ENCODE measurements at regions not wholly inside any gene's neighbourhood (a gene's known extent, or its start where the extent isn't known, plus 50 kb on each side); places are given as distances from the start of the nearest gene placed in this dataset.

- ATAC-seq (no peak), FAIRE-seq (no peak)
- 3% methylated on average over 6 of the region's 6 CpGs for WGBS (ENCODE audit: insufficient coverage, low coverage, missing lambda C conversion rate)
These were observed 280.6 kb downstream of the TFEC start for GRCh38 chr7:115749924-115750323.

GRCh38 chr7:115748123-115748738 is 282.3 kb downstream of the TFEC start:
- no peak for FAIRE-seq
- Histone ChIP-seq H3K36me3 (ENCODE audit: control insufficient read depth, insufficient read depth, low read length) (no peaks in the 10 kb centered on the region), H3K4me3 (no peak overlapping the region), H2AFZ (ENCODE audit: low read depth, low read length) (no peak overlapping the region), H3K4me1 (replicated peaks in 1 of 2; ENCODE audit: control insufficient read depth in 2 of 2, insufficient read depth in 2 of 2, low read length in 2 of 2) (no peaks in the 10 kb centered on the region), H4K20me1 (replicated peaks; ENCODE audit: control insufficient read depth, insufficient read depth, low read length) (no peaks in the 10 kb centered on the region), H3K9me3 (replicated peaks; ENCODE audit: control insufficient read depth, insufficient read depth, low read depth, low read length) (no peaks in the 10 kb centered on the region; the same call in none of the 2 replicates), H3K9me1 (ENCODE audit: control insufficient read depth, insufficient read depth, low read length) (no peaks in the 10 kb centered on the region), H3K79me2 (ENCODE audit: control insufficient read depth, insufficient read depth, low read length) (no peaks in the 10 kb centered on the region), H3K27ac (ENCODE audit: extremely low read depth, low read depth, low read length) (no peak overlapping the region), H3K27me3 (ENCODE audit: control insufficient read depth in 2 of 2, insufficient read depth in 2 of 2, low read length in 2 of 2) (no peaks in the 10 kb centered on the region), H3K4me2 (ENCODE audit: insufficient read depth, low read length) (no peak overlapping the region), H3K9ac (ENCODE audit: insufficient read depth in 1 of 2, low read depth in 2 of 2, low read length in 2 of 2) (no peak overlapping the region)
- intact Hi-C loops (cut with micrococcal nuclease) (no loop called here), in situ Hi-C loops (cut with MboI) (no loop called here)
- ChIA-PET POLR2A (no interaction called here), CTCF (ENCODE audit: low intra/inter-chr PET ratio) (no interaction called here)
- ATAC-seq, result no peak
- BruUV-seq (replicated peaks), result no TSS peak
- no peak for DNase-seq (ENCODE audit: extremely low read depth in 1 of 4, low spot score in 3 of 4)
- WGBS (ENCODE audit: insufficient coverage, low coverage, missing lambda C conversion rate), result 0% methylated on average over 5 of the region's 5 CpGs
- TF ChIP-seq HNRNPUL1 (IDR thresholded peaks at IDR 0.05; ENCODE audit: low read length), result no peak
- no peak for TF ChIP-seq MAZ (CRISPR knock-in tag; conservative IDR thresholded peaks at IDR 0.05 in 1 of 2, IDR thresholded peaks at IDR 0.05 in 1 of 2)
- no peak for TF ChIP-seq U2AF2 (optimal IDR thresholded peaks at IDR 0.05; ENCODE audit: low read depth, low read length)
- no peak for TF ChIP-seq ZNF740 (CRISPR knock-in tag; IDR thresholded peaks at IDR 0.05)
- no peak for TF ChIP-seq ZNF740 (tag; IDR thresholded peaks at IDR 0.05)
- no peak for TF ChIP-seq ZFP36 (IDR thresholded peaks at IDR 0.05; ENCODE audit: low read depth, low read length, partially characterized antibody)
- no peak for TF ChIP-seq HMGXB4 (CRISPR knock-in tag; IDR thresholded peaks at IDR 0.05)
- no peak for TF ChIP-seq MCM7 (IDR thresholded peaks at IDR 0.05)
- TF ChIP-seq ELK1 (CRISPR knock-in tag; IDR thresholded peaks at IDR 0.05), result no peak
- no peak for TF ChIP-seq POLR2AphosphoS2 (IDR thresholded peaks at IDR 0.05; ENCODE audit: low read length)

More at GRCh38 chr7:115749924-115750323, 280.6 kb downstream of the TFEC start:
- Histone ChIP-seq H4K20me1 (replicated peaks; ENCODE audit: control insufficient read depth, insufficient read depth, low read length) (no peaks in the 10 kb centered on the region), H3K27ac (ENCODE audit: extremely low read depth, low read depth, low read length) (no peak overlapping the region), H3K79me2 (ENCODE audit: control insufficient read depth, insufficient read depth, low read length) (no peaks in the 10 kb centered on the region), H3K9me3 (replicated peaks; ENCODE audit: control insufficient read depth, insufficient read depth, low read depth, low read length) (no peaks in the 10 kb centered on the region; the same call in none of the 2 replicates), H3K9me1 (ENCODE audit: control insufficient read depth, insufficient read depth, low read length) (no peaks in the 10 kb centered on the region), H3K27me3 (ENCODE audit: control insufficient read depth in 2 of 2, insufficient read depth in 2 of 2, low read length in 2 of 2) (no peaks in the 10 kb centered on the region), H3K36me3 (ENCODE audit: control insufficient read depth, insufficient read depth, low read length) (no peaks in the 10 kb centered on the region), H3K4me1 (replicated peaks in 1 of 2; ENCODE audit: control insufficient read depth in 2 of 2, insufficient read depth in 2 of 2, low read length in 2 of 2) (no peaks in the 10 kb centered on the region), H3K4me2 (ENCODE audit: insufficient read depth, low read length) (no peak overlapping the region), H2AFZ (ENCODE audit: low read depth, low read length) (no peak overlapping the region), H3K9ac (ENCODE audit: insufficient read depth in 1 of 2, low read depth in 2 of 2, low read length in 2 of 2) (no peak overlapping the region), H3K4me3 (no peak overlapping the region)
- DNase-seq (ENCODE audit: extremely low read depth in 1 of 4, low spot score in 3 of 4), result no peak
- intact Hi-C loops (cut with micrococcal nuclease) (no loop called here), in situ Hi-C loops (cut with MboI) (no loop called here)
- POLR2A ChIA-PET, result no interaction called here
- TF ChIP-seq RAD21 (CRISPR knock-in tag; conservative IDR thresholded peaks at IDR 0.05 in 1 of 2, IDR thresholded peaks at IDR 0.05 in 1 of 2) (no peak), NCOA6 (IDR thresholded peaks at IDR 0.05) (no peak), PTRF (tag; IDR thresholded peaks at IDR 0.05) (no peak), ETV5 (CRISPR knock-in tag; IDR thresholded peaks at IDR 0.05; ENCODE audit: low read depth) (no peak), NR1H2 (CRISPR knock-in tag; IDR thresholded peaks at IDR 0.05) (no peak)
- CTCF ChIA-PET (ENCODE audit: low intra/inter-chr PET ratio), result no interaction called here
- no TSS peak for BruUV-seq (replicated peaks)
